WTC11 (cell line): ENCODE measurements at regions not wholly inside any gene's neighbourhood (a gene's known extent, or its start where the extent isn't known, plus 50 kb on each side); places are given as distances from the start of the nearest gene placed in this dataset.

Experiments
- ATAC-seq: fragments of 200-7000 bp; cut with Tn5 transposase; 2 replicates; pipeline ENCODE4 v1.10.0; 2021; ENCODE audit warnings: mild to moderate bottlenecking, moderate library complexity
- CTCF ChIA-PET: fragments of 300-600 bp; sonication (Branson Sonifier 250); formaldehyde crosslinking; loops from one replicate; lab custom pipeline; 2021; ENCODE audit warnings: antibody characterized with exemption; lab: Charles Lee
- POLR2A ChIA-PET: fragments of 350-600 bp; sonication (Branson Sonifier 250); formaldehyde crosslinking; loops from one replicate; lab custom pipeline; 2021; ENCODE audit warnings: antibody characterized with exemption; lab: Charles Lee
- DNase-seq: peaks from one replicate; pipeline ENCODE4 v3.0.0; 2021; ENCODE audit warnings: low spot score
- H3K27ac Mint-ChIP-seq: 2 replicates; pipeline ENCODE4 v1.8.0; 2021; ENCODE audit warnings: mixed read lengths
- H3K27me3 Mint-ChIP-seq: 2 replicates; pipeline ENCODE4 v1.8.0; 2021; ENCODE audit warnings: low read depth, mild to moderate bottlenecking, moderate library complexity, mixed read lengths
- H3K36me3 Mint-ChIP-seq: 2 replicates; pipeline ENCODE4 v1.8.0; 2021; ENCODE audit warnings: mixed read lengths
- H3K4me1 Mint-ChIP-seq: 2 replicates; pipeline ENCODE4 v1.8.0; 2022; ENCODE audit warnings: mixed read lengths
- H3K4me3 Mint-ChIP-seq: 2 replicates; pipeline ENCODE4 v1.8.0; 2021; ENCODE audit warnings: mild to moderate bottlenecking, moderate library complexity, mixed read lengths
- H3K9me3 Mint-ChIP-seq: 2 replicates; pipeline ENCODE4 v1.8.0; 2021; ENCODE audit warnings: mixed read lengths
- ARID4B ChIP-seq: sonication (generic); formaldehyde crosslinking; IDR thresholded peaks from 2 replicates; pipeline ENCODE4 v1.8.0; 2023; ENCODE audit warnings: missing genetic modification reagents, mild to moderate bottlenecking, borderline replicate concordance
- CDX4 ChIP-seq: fragments of 250-450 bp; sonication (Bioruptor Pico); IDR thresholded peaks from 2 replicates; pipeline ENCODE4 v1.9.0; 2021; ENCODE audit warnings: moderate library complexity, mild to moderate bottlenecking, inconsistent platforms, borderline replicate concordance
- CTCF ChIP-seq: fragments of 200-600 bp; IDR thresholded peaks from 2 replicates; pipeline ENCODE4 v1.8.0; 2022; ENCODE audit warnings: antibody characterized with exemption
- E2F4 ChIP-seq: sonication (generic); formaldehyde crosslinking; IDR thresholded peaks from 2 replicates; pipeline ENCODE4 v1.8.1; 2022; ENCODE audit warnings: low read depth, mild to moderate bottlenecking, moderate library complexity, missing genetic modification reagents, borderline replicate concordance
- GRHL2 ChIP-seq: fragments of 250-450 bp; sonication (Bioruptor Pico); IDR thresholded peaks from 2 replicates; pipeline ENCODE4 v1.8.0; 2022; ENCODE audit warnings: mild to moderate bottlenecking, moderate library complexity; ENCODE audit not compliant: insufficient replicate concordance, severe bottlenecking
- HMGXB4 ChIP-seq: sonication (generic); formaldehyde crosslinking; IDR thresholded peaks from 2 replicates; pipeline ENCODE4 v1.8.1; 2023; ENCODE audit warnings: mild to moderate bottlenecking, moderate library complexity, missing genetic modification reagents
- MYBL2 ChIP-seq: sonication (generic); formaldehyde crosslinking; IDR thresholded peaks from 2 replicates; pipeline ENCODE4 v1.8.1; 2023; ENCODE audit warnings: mild to moderate bottlenecking, moderate library complexity, missing genetic modification reagents
- NR1H2 ChIP-seq: sonication (generic); formaldehyde crosslinking; IDR thresholded peaks from 2 replicates; pipeline ENCODE4 v1.9.0; 2021; ENCODE audit warnings: mild to moderate bottlenecking, moderate library complexity, missing genetic modification reagents
- NR2C2 ChIP-seq: sonication (generic); formaldehyde crosslinking; IDR thresholded peaks from 2 replicates; pipeline ENCODE4 v1.8.0; 2022; ENCODE audit warnings: mild to moderate bottlenecking, missing genetic modification reagents
- OVOL2 ChIP-seq: fragments of 250-450 bp; sonication (Bioruptor Pico); IDR thresholded peaks from 2 replicates; pipeline ENCODE4 v1.9.0; 2021; ENCODE audit warnings: mild to moderate bottlenecking, borderline replicate concordance
- RELA ChIP-seq: sonication (generic); formaldehyde crosslinking; IDR thresholded peaks from 2 replicates; pipeline ENCODE4 v1.8.1; 2022; ENCODE audit warnings: missing genetic modification reagents, mild to moderate bottlenecking, borderline replicate concordance
- STAT6 ChIP-seq: sonication (generic); formaldehyde crosslinking; conservative IDR thresholded peaks from 2 replicates; pipeline ENCODE4 v1.8.1; 2023; ENCODE audit warnings: mild to moderate bottlenecking, low read depth, missing genetic modification reagents, moderate library complexity
- TP53 ChIP-seq: sonication (generic); formaldehyde crosslinking; IDR thresholded peaks from 2 replicates; pipeline ENCODE4 v1.8.1; 2023; ENCODE audit warnings: mild to moderate bottlenecking, missing genetic modification reagents
- ZBTB21 ChIP-seq: sonication (generic); formaldehyde crosslinking; IDR thresholded peaks from 2 replicates; pipeline ENCODE4 v1.8.1; 2023; ENCODE audit warnings: mild to moderate bottlenecking, missing genetic modification reagents, borderline replicate concordance
- ZNF317 ChIP-seq: sonication (generic); formaldehyde crosslinking; IDR thresholded peaks from 2 replicates; pipeline ENCODE4 v1.8.1; 2023; ENCODE audit warnings: low read depth, mild to moderate bottlenecking, moderate library complexity, missing genetic modification reagents, borderline replicate concordance
- ZNF396 ChIP-seq: fragments of 250-450 bp; sonication (Bioruptor Pico); IDR thresholded peaks from 2 replicates; pipeline ENCODE4 v1.8.0; 2021; ENCODE audit warnings: mild to moderate bottlenecking, moderate library complexity, borderline replicate concordance
- ZNF671 ChIP-seq: fragments of 250-450 bp; sonication (Bioruptor Pico); IDR thresholded peaks from 2 replicates; pipeline ENCODE4 v1.8.0; 2021; ENCODE audit warnings: mild to moderate bottlenecking

GRCh38 chr6:92545861-92546260 lies 873.5 kb downstream of the EPHA7 start:
- Mint-ChIP-seq H3K4me3 (no peak overlapping the region), H3K4me1 (0 out of 2 replicates have a peak, but pooled peaks cover 4% of the 10 kb centered on the region), H3K27me3 (no peaks in the 10 kb centered on the region), H3K9me3 (peaks cover 11% of the 10 kb centered on the region), H3K27ac (no peak overlapping the region), H3K36me3 (no peaks in the 10 kb centered on the region)
- POLR2A ChIA-PET: no interaction called here
- CTCF ChIA-PET: no interaction called here
- DNase-seq (no peak), ATAC-seq (no peak)
- TF ChIP-seq ZNF396 (no peak), ZBTB21 (CRISPR knock-in tag) (no peak), CTCF (no peak), NR2C2 (CRISPR knock-in tag) (no peak), RELA (no peak), HMGXB4 (CRISPR knock-in tag) (no peak), GRHL2 (CRISPR knock-in tag) (no peak), STAT6 (CRISPR knock-in tag) (no peak), OVOL2 (no peak), NR1H2 (CRISPR knock-in tag) (no peak), CDX4 (no peak), TP53 (CRISPR knock-in tag) (no peak), ARID4B (no peak), ZNF671 (CRISPR knock-in tag) (no peak), MYBL2 (CRISPR knock-in tag) (no peak), E2F4 (no peak), ZNF317 (CRISPR knock-in tag) (no peak)
